ENCODE measurements at regions not wholly inside any gene's neighbourhood (a gene's known extent, or its start where the extent isn't known, plus 50 kb on each side); places are given as distances from the start of the nearest gene placed in this dataset.

GRCh38 chr21:19792004-19792403 lies 1206.2 kb upstream of the NCAM2 start:
- no peak for TF ChIP-seq EZH2 (IDR thresholded peaks at IDR 0.05; ENCODE audit: borderline replicate concordance, low read depth, low read length, severe bottlenecking)
- Histone ChIP-seq H3K4me1 (ENCODE audit: insufficient read depth, low read length) (no peaks in the 10 kb centered on the region), H3K27ac (ENCODE audit: low read length) (no peak overlapping the region), H3K4me2 (ENCODE audit: insufficient read depth, low read length) (no peak overlapping the region), H3K36me3 (ENCODE audit: insufficient read depth, low read length) (no peaks in the 10 kb centered on the region), H3K9me3 (ENCODE audit: insufficient read depth, low read length, severe bottlenecking) (no peaks in the 10 kb centered on the region), H3K9ac (ENCODE audit: low read depth, low read length) (no peak overlapping the region), H2AFZ (ENCODE audit: low read depth, low read length) (no peak overlapping the region), H4K20me1 (ENCODE audit: insufficient read depth, low read length) (no peaks in the 10 kb centered on the region), H3K27me3 (ENCODE audit: insufficient read depth, low read length, poor library complexity) (no peaks in the 10 kb centered on the region), H3K4me3 (ENCODE audit: low read depth in 1 of 2, low read length in 2 of 2) (no peak overlapping the region), H3K79me2 (ENCODE audit: insufficient read depth, low read length) (no peaks in the 10 kb centered on the region)
- no peak for ATAC-seq (ENCODE audit: insufficient read depth, low read depth)
- DNase-seq, result no peak

GRCh38 chr21:19807201-19807600 lies 1191.0 kb upstream of the NCAM2 start:
- H4K20me1 ChIP-seq (ENCODE audit: insufficient read depth, low read length), result no peaks in the 10 kb centered on the region
- no peaks in the 10 kb centered on the region for H3K79me2 ChIP-seq (ENCODE audit: insufficient read depth, low read length)
- H3K4me1 ChIP-seq (ENCODE audit: insufficient read depth, low read length), result no peaks in the 10 kb centered on the region
- no peak overlapping the region for H2AFZ ChIP-seq (ENCODE audit: low read depth, low read length)
- ATAC-seq (ENCODE audit: insufficient read depth, low read depth) (no peak), DNase-seq (no peak)
- no peak overlapping the region for H3K9ac ChIP-seq (ENCODE audit: low read depth, low read length)
- H3K36me3 ChIP-seq (ENCODE audit: insufficient read depth, low read length), result no peaks in the 10 kb centered on the region
- no peak overlapping the region for H3K4me2 ChIP-seq (ENCODE audit: insufficient read depth, low read length)
- H3K4me3 ChIP-seq (ENCODE audit: low read depth in 1 of 2, low read length in 2 of 2), result no peak overlapping the region
- H3K27ac ChIP-seq (ENCODE audit: low read length), result no peak overlapping the region
- no peaks in the 10 kb centered on the region for H3K9me3 ChIP-seq (ENCODE audit: insufficient read depth, low read length, severe bottlenecking)
- TF ChIP-seq, protein P1, sequence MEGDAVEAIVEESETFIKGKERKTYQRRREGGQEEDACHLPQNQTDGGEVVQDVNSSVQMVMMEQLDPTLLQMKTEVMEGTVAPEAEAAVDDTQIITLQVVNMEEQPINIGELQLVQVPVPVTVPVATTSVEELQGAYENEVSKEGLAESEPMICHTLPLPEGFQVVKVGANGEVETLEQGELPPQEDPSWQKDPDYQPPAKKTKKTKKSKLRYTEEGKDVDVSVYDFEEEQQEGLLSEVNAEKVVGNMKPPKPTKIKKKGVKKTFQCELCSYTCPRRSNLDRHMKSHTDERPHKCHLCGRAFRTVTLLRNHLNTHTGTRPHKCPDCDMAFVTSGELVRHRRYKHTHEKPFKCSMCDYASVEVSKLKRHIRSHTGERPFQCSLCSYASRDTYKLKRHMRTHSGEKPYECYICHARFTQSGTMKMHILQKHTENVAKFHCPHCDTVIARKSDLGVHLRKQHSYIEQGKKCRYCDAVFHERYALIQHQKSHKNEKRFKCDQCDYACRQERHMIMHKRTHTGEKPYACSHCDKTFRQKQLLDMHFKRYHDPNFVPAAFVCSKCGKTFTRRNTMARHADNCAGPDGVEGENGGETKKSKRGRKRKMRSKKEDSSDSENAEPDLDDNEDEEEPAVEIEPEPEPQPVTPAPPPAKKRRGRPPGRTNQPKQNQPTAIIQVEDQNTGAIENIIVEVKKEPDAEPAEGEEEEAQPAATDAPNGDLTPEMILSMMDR (IDR thresholded peaks at IDR 0.05; ENCODE audit: borderline replicate concordance, extremely low read depth, low read length, poor library complexity, severe bottlenecking), result no peak
- H3K27me3 ChIP-seq (ENCODE audit: insufficient read depth, low read length, poor library complexity), result no peaks in the 10 kb centered on the region

DNA sequence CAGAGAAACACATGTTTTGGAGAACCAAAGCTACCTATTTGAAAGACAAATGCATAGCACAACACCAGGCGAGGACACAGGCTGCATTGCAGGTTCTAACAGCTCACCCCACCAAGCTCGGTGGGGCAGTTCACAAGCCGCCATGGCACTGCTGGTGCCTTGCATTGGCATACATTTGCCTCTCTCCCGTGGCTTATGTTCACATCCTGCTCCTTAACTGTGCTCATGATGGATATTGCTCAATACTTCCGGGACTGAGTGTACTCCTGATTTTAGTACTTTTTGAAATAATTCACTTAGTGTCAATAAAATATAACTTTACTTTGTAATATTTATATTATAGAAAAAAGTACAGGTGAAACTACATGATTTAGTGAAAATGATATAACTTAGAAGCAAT lies 1187.4 kb upstream of the NCAM2 start:
- Histone ChIP-seq H3K4me3 (ENCODE audit: low read depth in 1 of 2, low read length in 2 of 2) (no peak overlapping the region), H3K27ac (ENCODE audit: low read length) (no peak overlapping the region), H2AFZ (ENCODE audit: low read depth, low read length) (no peak overlapping the region), H3K4me2 (ENCODE audit: insufficient read depth, low read length) (no peak overlapping the region), H3K27me3 (ENCODE audit: insufficient read depth, low read length, poor library complexity) (no peaks in the 10 kb centered on the region), H3K9me3 (ENCODE audit: insufficient read depth, low read length, severe bottlenecking) (no peaks in the 10 kb centered on the region), H3K79me2 (ENCODE audit: insufficient read depth, low read length) (no peaks in the 10 kb centered on the region), H3K4me1 (ENCODE audit: insufficient read depth, low read length) (no peaks in the 10 kb centered on the region), H3K36me3 (ENCODE audit: insufficient read depth, low read length) (no peaks in the 10 kb centered on the region), H3K9ac (ENCODE audit: low read depth, low read length) (no peak overlapping the region), H4K20me1 (ENCODE audit: insufficient read depth, low read length) (no peaks in the 10 kb centered on the region)
- DNase-seq (no peak), ATAC-seq (ENCODE audit: insufficient read depth, low read depth) (no peak)
- TF ChIP-seq, protein P1 (IDR thresholded peaks at IDR 0.05; ENCODE audit: borderline replicate concordance, extremely low read depth, low read length, poor library complexity, severe bottlenecking), result no peak
- no peak for TF ChIP-seq EZH2 (IDR thresholded peaks at IDR 0.05; ENCODE audit: borderline replicate concordance, low read depth, low read length, severe bottlenecking)

- H3K27ac ChIP-seq (ENCODE audit: low read length), result no peak overlapping the region
- no peaks in the 10 kb centered on the region for H3K79me2 ChIP-seq (ENCODE audit: insufficient read depth, low read length)
- no peak overlapping the region for H3K4me2 ChIP-seq (ENCODE audit: insufficient read depth, low read length)
- H3K4me1 ChIP-seq (ENCODE audit: insufficient read depth, low read length), result no peaks in the 10 kb centered on the region
- H3K27me3 ChIP-seq (ENCODE audit: insufficient read depth, low read length, poor library complexity), result no peaks in the 10 kb centered on the region
- H3K36me3 ChIP-seq (ENCODE audit: insufficient read depth, low read length), result no peaks in the 10 kb centered on the region
- ATAC-seq (ENCODE audit: insufficient read depth, low read depth) (no peak), DNase-seq (no peak)
- H4K20me1 ChIP-seq (ENCODE audit: insufficient read depth, low read length), result no peaks in the 10 kb centered on the region
- no peaks in the 10 kb centered on the region for H3K9me3 ChIP-seq (ENCODE audit: insufficient read depth, low read length, severe bottlenecking)
- no peak overlapping the region for H3K9ac ChIP-seq (ENCODE audit: low read depth, low read length)
- H3K4me3 ChIP-seq (ENCODE audit: low read depth in 1 of 2, low read length in 2 of 2), result no peak overlapping the region
- no peak for TF ChIP-seq EZH2 (IDR thresholded peaks at IDR 0.05; ENCODE audit: borderline replicate concordance, low read depth, low read length, severe bottlenecking)
- TF ChIP-seq, protein P1 (IDR thresholded peaks at IDR 0.05; ENCODE audit: borderline replicate concordance, extremely low read depth, low read length, poor library complexity, severe bottlenecking), result no peak
- no peak overlapping the region for H2AFZ ChIP-seq (ENCODE audit: low read depth, low read length)
These were observed 1167.8 kb upstream of the NCAM2 start for GRCh38 chr21:19830446-19830845.

All from DND-41 (cell line).